ENCODE measurements at regions not wholly inside any gene's neighbourhood (a gene's known extent, or its start where the extent isn't known, plus 50 kb on each side); places are given as distances from the start of the nearest gene placed in this dataset.

- no peak for TF ChIP-seq CTCF (IDR thresholded peaks at IDR 0.05)
- no peak for TF ChIP-seq POLR2A (IDR thresholded peaks at IDR 0.05)
These were observed 608.8 kb upstream of the CAMK1G start for GRCh38 chr1:208974717-208975116.

All from lower leg skin (tissue), 3 donors.